HG02938 (cell line): ENCODE measurements at regions not wholly inside any gene's neighbourhood (a gene's known extent, or its start where the extent isn't known, plus 50 kb on each side); places are given as distances from the start of the nearest gene placed in this dataset.

ENCODE experiments used
- ATAC-seq: cut with Tn5 transposase; IDR thresholded peaks from one replicate; pipeline ENCODE4 v1.9.1; 2021; ENCODE audit warnings: mild to moderate bottlenecking, moderate library complexity; ENCODE audit not compliant: unreplicated experiment

DNA sequence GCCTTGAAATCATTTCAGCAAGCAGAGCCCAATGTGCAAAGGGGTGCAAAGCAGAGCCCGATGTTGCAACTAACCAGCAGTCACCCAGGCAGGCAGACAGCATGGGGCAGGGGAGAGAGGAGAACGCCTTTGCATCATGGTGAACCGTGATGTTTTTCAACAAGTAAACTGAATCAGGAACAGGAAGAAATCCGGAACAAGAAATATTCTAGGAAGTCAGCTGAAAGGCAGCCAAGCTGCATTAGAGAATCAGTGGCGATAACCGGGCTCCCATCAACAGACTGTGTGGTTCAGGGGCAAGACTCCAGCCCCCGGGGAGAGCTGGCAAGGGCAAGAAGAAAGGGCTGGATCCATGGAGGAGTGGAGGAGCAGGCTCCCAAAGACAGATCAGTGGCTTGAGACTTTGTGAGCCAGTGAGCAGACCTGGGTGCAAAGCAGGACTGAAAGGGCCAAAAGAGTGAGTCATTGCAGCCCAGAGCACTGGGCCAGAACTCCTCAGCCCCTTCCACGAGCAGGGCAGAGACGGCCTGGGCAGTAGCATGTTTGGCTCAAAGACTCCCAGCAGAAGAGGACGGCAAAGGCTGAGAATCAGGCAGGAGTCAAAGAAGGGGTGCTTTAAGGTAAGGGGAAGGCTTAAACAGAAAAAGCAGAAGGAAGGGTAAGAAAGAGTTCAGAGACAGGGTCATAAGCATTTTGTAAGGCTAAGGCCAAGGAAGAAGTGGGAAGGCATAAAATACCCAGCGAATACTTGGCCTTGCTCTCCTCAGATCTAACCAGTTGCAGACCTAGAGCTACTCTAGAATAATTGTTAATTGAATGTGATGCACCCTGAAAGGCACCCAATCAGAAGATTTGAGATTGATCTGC is 155.0 kb downstream of the SETD4 start:
- ATAC-seq = no peak

GRCh38 chr21:35900539-35900938 is 159.8 kb downstream of the SETD4 start:
- ATAC-seq = no peak

DNA sequence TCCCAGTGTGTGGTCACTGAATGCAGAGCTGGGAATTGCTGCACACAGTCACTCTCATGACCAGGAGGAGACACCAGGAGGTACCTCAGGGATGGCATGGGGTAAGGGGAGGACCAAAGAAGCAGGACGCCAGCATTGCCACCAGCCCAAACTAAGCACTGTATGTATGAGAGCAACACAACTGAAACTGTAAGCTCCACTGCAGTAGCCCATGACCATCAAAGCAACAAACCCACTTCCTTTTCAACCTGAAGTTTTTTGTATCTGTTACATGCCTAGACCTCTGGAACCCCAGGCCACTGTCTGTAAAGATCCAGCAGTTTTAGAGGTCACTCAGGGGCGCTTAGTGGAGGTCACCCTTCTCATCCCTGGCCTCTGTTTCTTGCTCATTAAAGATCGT is 164.3 kb downstream of the SETD4 start:
- no peak for ATAC-seq

DNA sequence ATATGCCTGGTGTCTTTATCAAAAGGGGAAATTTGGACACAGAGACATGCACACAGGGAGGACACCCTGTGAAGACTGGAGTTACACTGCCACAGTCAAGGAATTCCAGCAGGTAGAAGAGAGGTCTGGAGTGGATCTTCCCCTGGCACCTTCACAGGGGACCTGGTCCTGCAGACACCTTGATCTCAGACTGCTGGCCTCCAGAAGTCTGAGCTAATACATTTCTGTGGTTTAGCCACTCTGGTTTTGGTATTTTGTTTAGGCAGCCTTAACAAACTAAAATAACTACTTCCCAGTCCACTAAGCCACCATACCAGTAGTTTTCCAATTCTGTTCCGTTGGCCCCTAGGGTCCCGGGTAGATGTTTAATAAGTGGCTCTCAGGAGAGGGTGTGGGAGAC is 164.7 kb downstream of the SETD4 start:
- ATAC-seq = no peak

- no peak for ATAC-seq
Measured at GRCh38 chr21:35893156-35893555, 167.2 kb downstream of the SETD4 start.

- no peak for ATAC-seq
Measured at GRCh38 chr21:35886887-35887286, 173.4 kb downstream of the SETD4 start.

- ATAC-seq = no peak
Measured at GRCh38 chr21:35885942-35886541, 174.3 kb downstream of the SETD4 start.

- ATAC-seq = no peak
Measured at GRCh38 chr21:35882791-35883240, 177.5 kb downstream of the SETD4 start.

- no peak for ATAC-seq
Measured at GRCh38 chr21:35873441-35873840, 186.9 kb downstream of the SETD4 start.

DNA sequence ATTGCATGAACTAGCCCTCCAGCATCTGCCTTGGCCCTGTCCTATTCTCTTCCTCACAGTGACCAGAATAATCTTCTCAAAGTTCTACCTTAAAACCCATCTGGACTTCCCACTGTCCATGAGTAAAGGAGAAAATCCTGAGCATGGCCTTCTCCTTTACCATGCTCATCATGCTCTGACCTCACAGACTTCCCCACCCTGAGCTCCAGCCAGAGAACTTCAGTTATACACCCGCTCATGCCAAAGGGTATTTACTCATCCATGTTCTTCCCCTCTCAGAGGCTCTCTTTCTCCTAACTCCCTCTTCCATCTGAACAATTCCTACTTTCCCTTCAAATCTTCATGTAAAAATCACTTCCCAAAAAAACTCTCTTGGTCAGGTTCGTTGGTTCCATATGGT is 188.4 kb downstream of the SETD4 start:
- no peak for ATAC-seq

GRCh38 chr21:35868869-35869223 is 191.5 kb downstream of the SETD4 start:
- no peak for ATAC-seq

GRCh38 chr21:35868005-35868868 is 192.1 kb downstream of the SETD4 start:
- ATAC-seq = no peak

DNA sequence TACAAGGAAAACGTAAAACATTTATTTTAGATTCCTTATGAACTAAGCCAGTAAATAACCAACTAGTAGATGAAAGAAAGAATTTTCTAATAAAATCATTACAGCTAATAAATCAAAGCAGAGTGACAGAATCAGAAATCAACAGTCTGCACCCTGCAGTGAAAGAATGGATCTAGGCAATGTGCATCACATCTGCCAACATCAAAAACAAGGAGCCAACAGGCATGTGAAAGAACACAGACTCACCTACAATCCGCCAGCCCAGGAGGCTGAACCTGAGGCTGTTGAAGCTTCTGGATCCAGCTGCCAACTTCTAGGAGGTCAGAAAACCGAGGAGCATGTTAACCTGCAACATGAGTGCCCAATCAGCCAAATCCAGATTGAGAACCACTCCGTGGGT is 196.3 kb downstream of the SETD4 start:
- ATAC-seq = no peak

DNA sequence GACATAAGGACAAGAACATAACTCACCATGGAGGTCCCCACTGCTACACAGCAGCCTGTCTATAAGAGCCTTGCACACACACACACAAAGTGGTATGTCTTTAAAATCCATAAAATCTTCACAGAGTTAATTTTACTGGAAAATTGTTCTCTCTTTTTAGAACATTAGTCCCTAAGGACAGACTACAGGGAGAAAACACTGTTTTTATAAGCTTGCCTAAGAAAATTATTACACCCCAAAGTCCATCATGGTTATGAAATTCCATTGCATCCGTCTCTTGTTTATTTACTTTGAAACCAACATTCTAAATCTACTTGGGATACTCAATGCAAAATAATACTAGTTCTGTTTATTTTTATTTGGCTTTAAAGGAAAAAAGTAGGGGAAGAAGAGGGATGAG is 197.4 kb downstream of the SETD4 start:
- no peak for ATAC-seq

- ATAC-seq = no peak
Measured at GRCh38 chr21:35861661-35862060, 198.7 kb downstream of the SETD4 start.

GRCh38 chr21:35860189-35860869 is 200.0 kb downstream of the SETD4 start:
- ATAC-seq = no peak

DNA sequence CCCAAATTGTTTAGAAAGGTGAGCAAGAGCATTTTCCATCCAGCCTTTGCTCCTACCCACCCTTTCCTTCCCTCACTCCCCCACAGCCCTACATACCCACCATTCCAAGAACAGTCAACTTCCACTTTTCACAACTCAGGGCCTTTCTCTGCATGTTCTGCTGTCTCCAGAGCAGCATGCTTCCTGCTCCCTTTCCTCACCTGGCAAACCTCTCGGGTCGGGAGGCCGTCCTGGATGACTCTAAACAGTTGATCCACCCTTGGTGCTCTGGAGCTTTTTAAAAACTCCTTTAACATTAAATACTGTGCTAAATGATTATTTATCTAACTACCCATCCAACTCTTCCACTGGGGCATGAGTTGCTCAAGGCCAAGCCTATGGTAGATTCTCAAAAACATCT is 200.6 kb downstream of the SETD4 start:
- no peak for ATAC-seq

GRCh38 chr21:35857095-35857494 is 203.2 kb downstream of the SETD4 start:
- no peak for ATAC-seq

DNA sequence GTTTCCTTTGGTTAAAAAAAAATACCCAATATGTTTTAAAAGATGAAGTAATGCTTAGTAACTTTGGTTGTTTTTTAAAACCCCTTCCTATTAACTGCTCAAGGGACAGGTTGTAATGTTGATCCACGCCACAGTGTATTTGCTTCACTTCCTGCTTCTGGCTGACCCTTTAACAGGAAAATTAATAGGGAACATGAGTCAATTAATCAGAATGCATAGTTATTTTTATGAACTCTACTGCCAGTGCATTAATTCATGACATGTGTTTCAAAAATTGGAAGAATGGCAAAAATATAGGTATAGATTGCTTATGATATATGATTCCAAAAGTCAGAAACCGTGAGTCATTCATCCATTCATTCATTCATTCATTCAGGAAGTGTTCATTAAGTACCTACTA is 204.8 kb downstream of the SETD4 start:
- no peak for ATAC-seq

DNA sequence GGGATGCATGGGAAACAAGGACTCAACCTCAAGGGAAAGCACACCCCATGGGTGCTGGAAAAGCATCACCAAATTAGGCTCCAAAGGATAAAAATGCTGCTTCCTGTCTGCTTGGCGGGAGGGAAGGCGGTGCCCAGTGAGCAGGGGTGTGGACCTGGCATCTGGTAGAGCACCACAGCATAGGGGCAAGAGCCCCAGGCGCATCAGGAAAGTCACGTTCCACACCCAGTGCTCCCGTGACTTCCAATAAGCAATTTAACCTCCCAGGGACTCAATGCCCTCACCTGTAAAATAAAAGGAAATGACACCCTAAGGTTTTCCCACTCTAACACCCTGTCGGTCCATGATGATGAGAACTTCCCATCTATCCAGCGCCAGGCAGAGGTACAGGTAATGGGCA is 206.0 kb downstream of the SETD4 start:
- no peak for ATAC-seq
